Common myeloid progenitor, CD34-positive (primary cell): ENCODE measurements at regions not wholly inside any gene's neighbourhood (a gene's known extent, or its start where the extent isn't known, plus 50 kb on each side); places are given as distances from the start of the nearest gene placed in this dataset.
A peak's percentile ranks its signal among the peaks of the same experiment; 100 is the strongest.

ENCODE experiments used
- CTCF ChIA-PET: fragments of 350-600 bp; sonication (Branson Sonifier 250); formaldehyde crosslinking; loops from one replicate; lab custom pipeline; 2021; ENCODE audit warnings: antibody characterized with exemption; lab: Charles Lee
- POLR2A ChIA-PET: fragments of 350-600 bp; sonication (Branson Sonifier 250); formaldehyde crosslinking; loops from one replicate; lab custom pipeline; 2021; ENCODE audit warnings: antibody characterized with exemption; lab: Charles Lee
- DNase-seq, 3 donors: peaks; one replicate each; pipeline versions ENCODE4 v3.0.0 to v3.0.0-alpha.2; 2013
- H3K27ac ChIP-seq, 2 experiments: 1 replicate in 1 of 2; 2 replicates in 1 of 2; pipeline ENCODE4 v1.7.0; 2013; ENCODE audit warnings: inconsistent platforms in 2 of 2, low read length in 2 of 2, mild to moderate bottlenecking in 2 of 2, low read depth in 1 of 2, moderate library complexity in 1 of 2; ENCODE audit not compliant: severe bottlenecking in 2 of 2, insufficient read depth in 1 of 2, poor library complexity in 1 of 2
- H3K27me3 ChIP-seq, 5 experiments: replicated peaks in 2 of 5; 1 replicate in 3 of 5; 2 replicates in 2 of 5; pipeline versions ENCODE4 v1.6.1 to v1.7.0; 2013; ENCODE audit warnings: low read length in 4 of 5, mild to moderate bottlenecking in 2 of 5, moderate library complexity in 2 of 5, inconsistent platforms in 1 of 5; ENCODE audit not compliant: insufficient read depth in 5 of 5, control insufficient read depth in 4 of 5
- H3K36me3 ChIP-seq, 4 experiments: 1 replicate in 2 of 4; 2 replicates in 2 of 4; pipeline versions ENCODE4 v1.6.1 to v1.7.0; 2013; ENCODE audit warnings: low read length in 3 of 4, control low read depth in 1 of 4, mild to moderate bottlenecking in 1 of 4; ENCODE audit not compliant: control insufficient read depth in 4 of 4, insufficient read depth in 4 of 4
- H3K4me1 ChIP-seq, 4 experiments: 1 replicate in 3 of 4; 2 replicates in 1 of 4; pipeline versions ENCODE4 v1.6.1 to v1.7.1; 2013; ENCODE audit warnings: low read length in 3 of 4, mild to moderate bottlenecking in 3 of 4, control low read depth in 1 of 4, inconsistent platforms in 1 of 4, moderate library complexity in 1 of 4; ENCODE audit not compliant: control insufficient read depth in 4 of 4, insufficient read depth in 4 of 4; ENCODE audit errors: control extremely low read depth in 1 of 4
- H3K4me3 ChIP-seq, 7 experiments: 1 replicate in 4 of 7; 2 replicates in 3 of 7; pipeline versions ENCODE4 v1.5.1 to v1.7.0; 2013; ENCODE audit warnings: mild to moderate bottlenecking in 7 of 7, low read length in 6 of 7, moderate library complexity in 6 of 7, inconsistent platforms in 2 of 7, low read depth in 2 of 7, control low read depth in 1 of 7; ENCODE audit not compliant: insufficient read depth in 4 of 7, control insufficient read depth in 1 of 7; ENCODE audit errors: extremely low read depth in 1 of 7
- H3K9me3 ChIP-seq, 5 experiments: 1 replicate in 4 of 5; 2 replicates in 1 of 5; pipeline versions ENCODE4 v1.6.1 to v1.7.1; 2013; ENCODE audit warnings: low read length in 4 of 5, mild to moderate bottlenecking in 2 of 5, inconsistent platforms in 1 of 5, low read depth in 1 of 5, moderate library complexity in 1 of 5; ENCODE audit not compliant: control insufficient read depth in 4 of 5, insufficient read depth in 2 of 5; ENCODE audit errors: control extremely low read depth in 1 of 5
- WGBS: methylation state at CpG from one replicate; pipeline ENCODE4 v1.1.5; 2013; ENCODE audit not compliant: insufficient coverage; 5-methylcytosine and 5-hydroxymethylcytosine counted together

- H3K36me3 ChIP-seq = no peaks in the 10 kb centered on the region
- H3K27me3 ChIP-seq = no peaks in the 10 kb centered on the region
- H3K27ac ChIP-seq = no peak overlapping the region
- no peak for DNase-seq
- no peaks in the 10 kb centered on the region for H3K9me3 ChIP-seq
- H3K4me1 ChIP-seq = no peaks in the 10 kb centered on the region
- H3K4me3 ChIP-seq = no peak overlapping the region
- ChIA-PET CTCF (no interaction called here), POLR2A (no interaction called here)
- 100% methylated on average over 4 of the region's 7 CpGs for WGBS
Measured at GRCh38 chr2:221156062-221156734, 415.9 kb downstream of the EPHA4 start.

- no peak overlapping the region for H3K4me3 ChIP-seq
- H3K4me1 ChIP-seq = no peaks in the 10 kb centered on the region
- ChIA-PET CTCF (no interaction called here), POLR2A (no interaction called here)
- H3K36me3 ChIP-seq = no peaks in the 10 kb centered on the region
- H3K27ac ChIP-seq = no peak overlapping the region
- no peak for DNase-seq
- no peaks in the 10 kb centered on the region for H3K27me3 ChIP-seq
- no peaks in the 10 kb centered on the region for H3K9me3 ChIP-seq
- WGBS = 100% methylated on average over 1 of the region's 1 CpG
Measured at GRCh38 chr2:221161186-221161585, 410.9 kb downstream of the EPHA4 start.

- WGBS = 94% methylated on average over 5 of the region's 7 CpGs
- POLR2A ChIA-PET = no interaction called here
Measured at GRCh38 chr2:221166292-221166691, 405.8 kb downstream of the EPHA4 start.

GRCh38 chr2:221167561-221167960 is 404.5 kb downstream of the EPHA4 start:
- ChIA-PET POLR2A (no interaction called here), CTCF (no interaction called here)
- H3K4me1 ChIP-seq = no peaks in the 10 kb centered on the region
- H3K36me3 ChIP-seq = no peaks in the 10 kb centered on the region
- no peaks in the 10 kb centered on the region for H3K27me3 ChIP-seq
- no peak overlapping the region for H3K27ac ChIP-seq
- H3K9me3 ChIP-seq = no peaks in the 10 kb centered on the region
- DNase-seq = no peak
- H3K4me3 ChIP-seq = no peak overlapping the region

More at GRCh38 chr2:221166292-221166691, 405.8 kb downstream of the EPHA4 start:
- no peak for DNase-seq
- H3K27ac ChIP-seq = no peak overlapping the region
- H3K4me3 ChIP-seq = no peak overlapping the region
- no peaks in the 10 kb centered on the region for H3K27me3 ChIP-seq
- CTCF ChIA-PET = no interaction called here
- no peaks in the 10 kb centered on the region for H3K9me3 ChIP-seq
- H3K36me3 ChIP-seq = no peaks in the 10 kb centered on the region
- no peaks in the 10 kb centered on the region for H3K4me1 ChIP-seq

- no peaks in the 10 kb centered on the region for H3K4me1 ChIP-seq
- H3K27me3 ChIP-seq = no peaks in the 10 kb centered on the region
- H3K27ac ChIP-seq = no peak overlapping the region
- no peaks in the 10 kb centered on the region for H3K36me3 ChIP-seq
- 100% methylated on average over 3 of the region's 6 CpGs for WGBS
- DNase-seq = no peak
- H3K9me3 ChIP-seq = no peaks in the 10 kb centered on the region
- CTCF ChIA-PET = no interaction called here
- H3K4me3 ChIP-seq = no peak overlapping the region
- POLR2A ChIA-PET = no interaction called here
Measured at GRCh38 chr2:221169724-221170123, 402.4 kb downstream of the EPHA4 start.

GRCh38 chr2:221170548-221170947 is 401.6 kb downstream of the EPHA4 start:
- POLR2A ChIA-PET = no interaction called here
- DNase-seq = peak in 1 of 3 donors; percentile 4
- no peaks in the 10 kb centered on the region for H3K4me1 ChIP-seq
- no peaks in the 10 kb centered on the region for H3K27me3 ChIP-seq
- WGBS = no CpG with 5 or more reads among the region's 1 CpG
- H3K9me3 ChIP-seq = no peaks in the 10 kb centered on the region
- no peaks in the 10 kb centered on the region for H3K36me3 ChIP-seq
- CTCF ChIA-PET = interaction anchor here (0.7 kb wide), 1 partner anchor 9 kb away, joined by 3 read pairs; no protein-coding TSS in a partner anchor
- H3K4me3 ChIP-seq = no peak overlapping the region
- H3K27ac ChIP-seq = no peak overlapping the region

- POLR2A ChIA-PET = no interaction called here
- CTCF ChIA-PET = no interaction called here
- no peaks in the 10 kb centered on the region for H3K36me3 ChIP-seq
Measured at GRCh38 chr2:221176667-221177066, 395.4 kb downstream of the EPHA4 start.

More at GRCh38 chr2:221176667-221177066, 395.4 kb downstream of the EPHA4 start:
- WGBS = 96% methylated on average over 4 of the region's 6 CpGs
- H3K27ac ChIP-seq = no peak overlapping the region
- H3K4me3 ChIP-seq = no peak overlapping the region
- no peaks in the 10 kb centered on the region for H3K4me1 ChIP-seq
- H3K9me3 ChIP-seq = peaks cover 0 to 1% (median 0%) of the 10 kb centered on the region in 5 experiments
- DNase-seq = no peak
- H3K27me3 ChIP-seq = no peaks in the 10 kb centered on the region
